ENCODE measurements at regions not wholly inside any gene's neighbourhood (a gene's known extent, or its start where the extent isn't known, plus 50 kb on each side); places are given as distances from the start of the nearest gene placed in this dataset.

- H3K4me1 ChIP-seq (ENCODE audit: control insufficient read depth in 2 of 3, insufficient read depth in 2 of 3, low read depth in 1 of 3, low read length in 3 of 3), result peaks cover 0 to 11% (median 0%) of the 10 kb centered on the region in 3 donors
- DNase-seq (peak in 2 of 5 donors; percentile 24 to 31), FAIRE-seq (no peak)
- H3K9ac ChIP-seq (ENCODE audit: low read length in 3 of 3), result no peak overlapping the region
- no peak overlapping the region for H3K27ac ChIP-seq (ENCODE audit: low read depth in 2 of 2, low read length in 2 of 2)
- no peak for TF ChIP-seq CTCF (IDR thresholded peaks at IDR 0.05; ENCODE audit: borderline replicate concordance, extremely low read depth, insufficient read depth)
- H3K27me3 ChIP-seq (ENCODE audit: control insufficient read depth, insufficient read depth, low read length), result no peaks in the 10 kb centered on the region
- peaks cover 0 to 1% (median 0%) of the 10 kb centered on the region in 3 donors for H3K9me3 ChIP-seq (ENCODE audit: control insufficient read depth in 2 of 3, insufficient read depth in 1 of 3, low read length in 3 of 3)
- H3K4me3 ChIP-seq (ENCODE audit: low read length in 3 of 3), result no peak overlapping the region
- H3K36me3 ChIP-seq (ENCODE audit: control insufficient read depth in 2 of 3, insufficient read depth in 3 of 3, low read length in 3 of 3), result no peaks in the 10 kb centered on the region
- intact Hi-C loops (cut with DNase I), result no loop called here
These were observed 240.9 kb downstream of the CALCRL start for GRCh38 chr2:187207126-187207525.

DNA sequence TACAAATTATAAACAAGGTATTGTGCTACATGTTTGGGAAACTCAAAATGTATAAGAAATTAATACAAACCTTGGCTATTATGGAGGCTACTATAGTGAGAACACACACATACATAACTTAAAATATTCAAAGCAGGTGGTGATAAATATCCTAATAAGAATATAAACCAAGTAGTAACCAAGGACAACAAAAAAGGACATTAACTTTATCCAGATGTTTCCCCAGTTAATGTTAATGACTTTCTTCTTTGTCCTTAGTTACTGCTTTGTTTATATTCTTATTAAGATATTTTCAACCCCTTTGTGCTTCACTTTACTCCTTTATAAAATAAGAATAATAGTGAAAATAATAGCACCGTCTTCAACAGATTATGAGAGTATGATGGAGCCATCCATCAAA lies 241.6 kb downstream of the CALCRL start:
- no peaks in the 10 kb centered on the region for H3K27me3 ChIP-seq (ENCODE audit: control insufficient read depth, insufficient read depth, low read length)
- no peaks in the 10 kb centered on the region for H3K9me3 ChIP-seq (ENCODE audit: control insufficient read depth in 2 of 3, insufficient read depth in 1 of 3, low read length in 3 of 3)
- peaks cover 0 to 11% (median 0%) of the 10 kb centered on the region in 3 donors for H3K4me1 ChIP-seq (ENCODE audit: control insufficient read depth in 2 of 3, insufficient read depth in 2 of 3, low read depth in 1 of 3, low read length in 3 of 3)
- FAIRE-seq, result no peak
- H3K4me3 ChIP-seq (ENCODE audit: low read length in 3 of 3), result no peak overlapping the region
- no peaks in the 10 kb centered on the region for H3K36me3 ChIP-seq (ENCODE audit: control insufficient read depth in 2 of 3, insufficient read depth in 3 of 3, low read length in 3 of 3)
- no peak overlapping the region for H3K9ac ChIP-seq (ENCODE audit: low read length in 3 of 3)
- DNase-seq, result peak in 1 of 5 donors; percentile 34
- no peak for TF ChIP-seq CTCF (IDR thresholded peaks at IDR 0.05; ENCODE audit: borderline replicate concordance, extremely low read depth, insufficient read depth)
- intact Hi-C loops (cut with DNase I), result no loop called here
- no peak overlapping the region for H3K27ac ChIP-seq (ENCODE audit: low read depth in 2 of 2, low read length in 2 of 2)

- Histone ChIP-seq H3K27ac (ENCODE audit: low read depth in 2 of 2, low read length in 2 of 2) (no peak overlapping the region), H3K4me3 (ENCODE audit: low read length in 3 of 3) (no peak overlapping the region)
- intact Hi-C loops (cut with DNase I), result no loop called here
These were observed 242.0 kb downstream of the CALCRL start for GRCh38 chr2:187206071-187206470.

More at GRCh38 chr2:187206071-187206470, 242.0 kb downstream of the CALCRL start:
- Histone ChIP-seq H3K27me3 (ENCODE audit: control insufficient read depth, insufficient read depth, low read length) (no peaks in the 10 kb centered on the region), H3K36me3 (ENCODE audit: control insufficient read depth in 2 of 3, insufficient read depth in 3 of 3, low read length in 3 of 3) (no peaks in the 10 kb centered on the region), H3K9ac (ENCODE audit: low read length in 3 of 3) (no peak overlapping the region), H3K9me3 (ENCODE audit: control insufficient read depth in 2 of 3, insufficient read depth in 1 of 3, low read length in 3 of 3) (no peaks in the 10 kb centered on the region), H3K4me1 (ENCODE audit: control insufficient read depth in 2 of 3, insufficient read depth in 2 of 3, low read depth in 1 of 3, low read length in 3 of 3) (peaks cover 0 to 11% (median 0%) of the 10 kb centered on the region in 3 donors)
- FAIRE-seq (no peak), DNase-seq (no peak)
- TF ChIP-seq CTCF (IDR thresholded peaks at IDR 0.05; ENCODE audit: borderline replicate concordance, extremely low read depth, insufficient read depth), result no peak

Data from kidney (tissue), 13 donors.